OCI-M1 (cell line): ENCODE measurements at regions not wholly inside any gene's neighbourhood (a gene's known extent, or its start where the extent isn't known, plus 50 kb on each side); places are given as distances from the start of the nearest gene placed in this dataset.

Experiments used
- DNase-seq: peaks from one replicate; lab custom pipeline; 2025; lab: John Stamatoyannopoulos, UW

DNA sequence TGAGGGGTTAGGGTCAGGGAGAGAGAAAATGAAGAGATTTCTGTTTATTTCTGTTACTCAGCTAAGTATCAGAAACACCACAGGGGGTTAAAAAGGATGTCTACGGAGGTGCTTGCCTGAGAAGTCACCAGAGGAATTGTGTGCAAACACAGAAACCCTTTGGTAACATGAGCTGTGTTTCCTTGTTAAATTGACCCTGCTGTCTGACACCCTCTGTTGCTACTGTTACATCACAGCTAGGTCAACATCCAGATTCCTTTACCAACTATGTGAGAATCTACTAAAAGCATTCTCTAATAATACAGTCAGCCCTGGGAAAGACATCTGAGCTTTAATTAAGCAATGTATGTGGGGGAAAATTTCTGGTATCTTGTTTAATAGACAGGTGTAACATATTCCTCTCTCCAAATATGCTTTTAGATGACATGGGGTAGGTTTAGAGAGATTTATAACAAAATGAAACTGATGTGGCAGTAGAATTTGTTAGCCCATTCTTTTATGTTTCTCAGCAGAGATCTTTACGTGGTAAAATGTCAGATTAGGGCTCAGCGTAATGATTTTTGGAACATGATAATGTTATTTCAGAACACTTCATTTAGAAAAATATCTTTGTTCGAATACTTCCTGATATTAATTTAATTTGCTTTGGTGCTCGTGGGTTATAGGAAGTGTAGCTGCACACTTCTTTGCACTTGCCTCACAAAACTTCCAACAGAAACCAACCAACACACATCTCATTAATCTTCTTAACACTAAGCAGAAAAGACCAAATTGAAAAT, 168.0 kb upstream of the AHR start:
- no peak for DNase-seq

DNA sequence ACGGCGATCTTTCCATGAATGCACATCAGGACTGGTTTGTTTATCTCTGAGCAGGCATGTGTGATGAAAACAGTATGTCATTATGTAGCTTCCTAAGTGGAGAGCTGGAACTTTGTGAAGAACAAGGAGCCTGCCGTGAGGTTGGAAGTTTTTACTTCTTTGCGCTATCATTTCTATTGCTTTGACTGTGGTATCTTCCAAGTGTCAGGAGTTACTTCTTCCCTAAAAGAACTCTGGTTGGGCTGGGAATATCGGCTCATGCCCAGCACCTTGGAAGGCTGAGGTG, 167.4 kb upstream of the AHR start:
- no peak for DNase-seq

DNA sequence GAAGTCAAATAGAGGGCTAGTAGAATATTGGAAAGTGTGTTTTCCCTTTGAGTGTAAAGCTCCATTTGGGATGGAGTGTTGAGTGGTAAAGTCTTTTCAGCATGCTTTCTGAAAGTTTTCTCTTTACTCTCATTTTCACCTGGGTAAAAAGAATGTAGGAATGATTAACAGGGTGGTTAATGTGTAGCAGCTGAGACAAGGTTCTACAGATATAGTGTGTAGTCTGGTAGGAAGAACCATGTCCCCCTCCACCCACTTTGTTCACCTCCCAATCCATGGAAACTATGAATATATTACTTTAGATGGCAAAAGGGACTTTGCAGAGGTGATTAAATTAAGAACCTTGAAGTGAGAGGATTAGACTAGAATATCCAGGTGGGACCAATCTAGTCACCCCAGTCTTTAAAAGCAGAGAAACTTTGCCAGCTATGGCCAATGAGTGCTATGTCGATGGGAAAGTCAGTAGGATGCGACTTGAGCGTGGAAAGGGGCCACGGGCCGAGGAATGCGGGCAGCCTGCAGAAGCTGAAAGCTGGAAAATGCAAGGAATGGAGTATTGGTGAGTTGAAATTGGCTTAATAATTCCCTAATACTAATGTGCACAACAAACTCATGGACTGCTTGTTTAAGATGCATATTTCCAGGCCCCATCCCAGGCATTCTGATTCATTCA, 166.3 kb upstream of the AHR start:
- DNase-seq, result no peak

DNA sequence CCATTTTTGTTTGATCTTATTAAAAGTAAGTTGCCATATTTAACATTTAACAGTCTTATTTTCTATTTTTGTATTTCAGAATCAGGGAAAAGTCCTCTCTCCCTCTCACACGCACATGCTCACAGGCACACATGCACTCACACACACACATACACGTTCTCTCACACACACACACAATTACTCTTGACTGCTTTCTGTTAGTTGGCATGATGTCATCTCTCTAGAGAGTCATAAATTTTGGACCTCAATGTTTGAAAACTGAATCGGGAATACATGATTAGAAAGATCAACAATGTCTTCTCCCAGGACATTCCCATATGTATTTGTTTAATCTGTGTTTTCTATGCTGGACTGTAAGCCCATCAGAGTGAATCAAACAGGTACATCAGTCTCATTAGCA, 165.7 kb upstream of the AHR start:
- DNase-seq, result no peak

DNA sequence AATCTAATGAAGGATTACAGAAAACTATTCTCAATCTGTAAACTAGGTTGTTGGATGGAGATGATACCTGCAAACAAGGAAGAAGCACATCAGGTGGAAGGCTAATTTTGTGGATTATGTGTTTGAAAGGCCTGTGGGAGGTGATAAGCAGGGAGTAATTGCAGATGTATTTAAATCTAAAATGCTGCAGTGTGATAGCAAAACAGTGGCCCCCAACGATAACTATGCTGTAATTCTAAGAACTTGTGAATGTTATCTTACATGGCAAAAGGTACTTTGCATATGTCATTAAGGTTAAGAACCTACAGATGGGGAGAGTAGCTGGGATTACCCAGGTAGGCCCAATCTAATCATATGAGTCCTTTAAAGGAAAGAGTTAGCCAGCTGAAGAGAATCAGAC, 164.5 kb upstream of the AHR start:
- DNase-seq, result peak; percentile 8

DNA sequence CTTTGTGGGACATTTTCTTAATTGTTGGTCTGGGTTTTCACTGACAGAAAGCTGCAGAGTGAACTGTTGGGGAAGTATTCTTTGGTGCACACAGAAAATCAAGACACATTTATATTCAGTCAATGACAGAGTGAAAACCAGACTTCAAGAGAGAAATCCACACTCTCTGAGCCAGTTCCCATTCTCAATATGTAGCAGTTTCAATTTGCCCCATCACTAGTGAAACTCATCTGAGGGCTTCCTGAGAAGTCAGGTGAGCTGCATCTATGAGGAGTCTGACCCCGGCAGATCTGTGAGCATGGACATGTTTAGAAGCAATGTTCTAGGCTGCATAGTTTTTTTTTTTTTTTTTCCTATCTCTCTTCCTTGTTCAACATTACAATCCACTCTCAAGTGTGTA, 163.7 kb upstream of the AHR start:
- DNase-seq, result no peak

DNA sequence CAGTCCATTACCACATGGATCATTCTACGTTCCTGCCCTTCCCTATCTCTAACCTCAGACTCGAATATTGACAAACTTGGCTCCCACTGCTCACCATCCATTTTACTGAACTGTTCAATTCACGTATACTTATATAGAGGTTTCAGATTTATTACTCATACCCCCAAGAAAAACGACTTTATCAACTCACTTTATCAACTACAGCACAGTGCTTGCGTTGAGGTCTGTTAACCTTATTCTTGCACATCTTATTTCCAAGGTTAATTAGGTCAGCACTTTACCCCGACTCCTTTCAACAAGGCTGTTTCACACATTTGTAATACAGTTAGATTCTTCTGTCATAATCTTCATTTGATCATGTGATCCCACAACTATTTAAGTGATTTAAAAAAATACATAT, 162.3 kb upstream of the AHR start:
- no peak for DNase-seq

DNA sequence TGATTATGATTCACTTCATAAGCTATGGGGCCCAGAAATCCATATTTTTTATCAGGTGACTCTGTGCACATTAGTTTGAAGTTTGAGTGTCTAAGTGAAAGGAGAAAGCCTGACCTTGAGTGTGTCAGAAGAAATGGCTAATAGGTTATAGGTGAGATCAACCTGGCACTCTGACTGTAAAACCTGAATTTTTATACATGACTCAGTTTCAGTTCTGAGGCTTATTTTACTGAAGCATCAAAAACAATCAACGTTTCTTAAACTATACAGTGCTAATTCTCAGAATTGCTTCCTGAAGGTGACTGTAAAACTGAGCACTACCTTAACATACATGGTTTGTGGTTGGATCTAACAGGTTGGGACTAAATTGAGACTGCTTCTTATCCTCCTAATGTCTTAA, 159.4 kb upstream of the AHR start:
- DNase-seq, result no peak

DNA sequence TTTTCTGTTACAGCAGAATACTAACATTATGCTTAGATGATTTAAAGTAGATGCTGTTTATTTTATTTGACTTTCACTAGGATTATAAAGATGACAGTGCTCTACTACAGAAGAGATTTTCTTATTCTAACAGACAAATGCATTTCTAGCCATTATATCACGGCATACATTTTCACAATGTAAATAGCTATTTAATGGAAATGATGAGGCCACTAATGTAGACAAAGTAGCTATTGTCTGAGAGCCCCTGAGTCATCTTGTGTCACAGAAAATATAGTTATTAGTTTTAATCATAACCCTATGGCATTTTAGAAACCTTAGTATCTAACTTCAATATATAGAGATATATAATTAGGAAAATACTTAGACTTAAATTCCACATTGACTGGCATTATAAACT, 158.0 kb upstream of the AHR start:
- DNase-seq, result no peak

DNA sequence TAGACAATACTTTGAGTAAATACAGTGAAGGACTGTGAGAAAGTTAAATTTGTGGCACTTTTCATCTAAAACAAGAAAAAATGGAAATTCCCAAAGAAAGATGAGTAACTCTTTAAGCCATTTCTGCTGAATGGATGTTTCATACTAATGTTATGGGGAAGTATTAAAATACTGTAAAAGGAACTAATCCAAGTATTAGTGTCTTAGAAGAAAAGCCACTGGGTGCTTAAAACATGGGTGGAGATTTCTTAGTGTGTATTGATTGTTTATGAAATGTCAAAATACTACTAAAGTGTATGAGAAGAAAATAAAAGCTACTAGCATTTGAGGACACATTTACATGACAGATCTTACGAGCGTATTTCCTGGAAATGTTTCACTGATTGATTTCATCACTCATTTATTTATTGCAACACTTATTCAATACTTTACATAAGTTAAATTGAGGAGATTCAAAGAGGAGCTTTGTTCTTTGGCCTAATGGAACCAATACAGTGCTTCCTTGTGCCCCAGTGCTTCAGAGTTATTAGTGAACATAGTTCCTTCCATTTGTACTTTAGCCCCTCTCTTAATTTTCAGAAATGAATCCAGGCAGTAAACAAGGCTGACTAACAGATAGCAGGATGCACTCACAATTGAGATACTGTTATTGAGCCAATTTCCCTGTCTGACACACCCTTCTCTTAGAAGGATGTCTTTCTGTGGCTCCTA, 155.5 kb upstream of the AHR start:
- DNase-seq, result peak; percentile 44

DNA sequence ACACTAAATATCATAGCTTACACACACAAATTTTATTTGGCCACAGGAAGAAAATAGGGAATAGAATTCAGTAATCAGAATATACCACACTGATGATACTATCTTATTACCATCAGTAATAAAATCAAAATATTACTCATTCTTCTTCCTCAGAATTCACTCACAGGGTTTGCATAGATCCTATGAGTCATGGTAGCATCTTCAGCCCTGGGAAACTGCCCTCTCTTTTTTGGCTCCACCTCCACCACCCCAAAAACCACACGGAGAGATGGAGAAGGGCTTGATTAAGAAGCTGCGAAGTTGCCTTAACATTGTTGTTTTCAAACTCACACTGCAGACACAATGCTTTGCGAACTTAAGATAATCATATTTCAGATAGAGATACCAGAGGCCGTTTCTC, 154.1 kb upstream of the AHR start:
- peak; percentile 57 for DNase-seq

DNA sequence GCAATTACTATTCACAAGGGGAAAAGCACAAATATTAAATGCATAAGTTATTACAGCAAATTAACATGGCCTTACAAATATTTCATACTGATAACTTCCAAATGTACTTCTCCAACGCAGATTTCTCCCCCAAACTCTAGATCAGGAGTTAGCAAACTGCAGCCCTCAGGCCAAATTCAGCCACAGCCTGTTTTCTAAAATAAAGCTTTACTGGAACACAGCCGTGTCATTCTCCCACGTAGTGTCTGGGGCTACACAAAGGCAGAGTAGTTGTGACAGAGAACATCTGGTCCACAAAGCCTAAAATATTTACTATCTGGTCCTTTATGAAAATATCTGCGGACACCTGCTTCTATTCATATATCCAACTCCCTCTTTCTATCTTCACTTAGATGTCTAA, 151.8 kb upstream of the AHR start:
- DNase-seq, result no peak

DNA sequence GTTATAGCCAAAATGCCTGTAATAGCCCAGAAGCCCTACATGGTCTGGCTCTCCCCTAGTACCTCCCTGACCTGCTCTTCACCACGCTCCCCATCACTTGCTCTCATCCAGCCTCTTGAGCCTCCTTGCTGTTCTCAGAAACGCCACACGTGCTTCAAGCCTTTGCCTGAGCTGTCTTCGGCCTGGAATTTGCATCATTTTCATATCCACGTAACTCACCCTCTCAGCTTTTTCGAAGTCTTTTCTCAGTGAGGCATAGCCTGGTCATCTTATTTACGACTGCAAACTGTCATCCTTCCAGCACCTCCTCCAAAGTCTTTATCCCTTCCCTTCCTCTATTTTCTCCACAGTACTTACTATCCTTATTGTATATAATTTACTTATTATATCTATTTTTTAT, 151.0 kb upstream of the AHR start:
- no peak for DNase-seq

DNA sequence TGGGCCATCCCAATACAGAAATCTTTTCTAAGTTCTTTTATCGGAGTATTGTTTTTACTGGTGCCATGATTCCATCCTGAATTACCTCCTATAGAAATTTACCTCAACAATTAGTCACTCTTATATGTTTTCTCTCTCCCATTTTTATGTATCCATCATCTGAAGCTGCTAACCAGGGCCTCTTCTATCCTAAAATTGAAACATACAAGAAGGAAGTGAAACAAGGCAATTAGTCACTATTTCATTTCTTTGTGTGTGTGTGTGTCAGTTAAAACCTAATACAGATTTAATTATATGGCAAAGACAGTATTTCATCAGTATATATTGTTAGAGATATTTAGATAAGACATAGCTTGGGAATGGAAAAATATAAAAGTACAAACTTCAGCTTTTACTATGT, 148.4 kb upstream of the AHR start:
- no peak for DNase-seq

DNA sequence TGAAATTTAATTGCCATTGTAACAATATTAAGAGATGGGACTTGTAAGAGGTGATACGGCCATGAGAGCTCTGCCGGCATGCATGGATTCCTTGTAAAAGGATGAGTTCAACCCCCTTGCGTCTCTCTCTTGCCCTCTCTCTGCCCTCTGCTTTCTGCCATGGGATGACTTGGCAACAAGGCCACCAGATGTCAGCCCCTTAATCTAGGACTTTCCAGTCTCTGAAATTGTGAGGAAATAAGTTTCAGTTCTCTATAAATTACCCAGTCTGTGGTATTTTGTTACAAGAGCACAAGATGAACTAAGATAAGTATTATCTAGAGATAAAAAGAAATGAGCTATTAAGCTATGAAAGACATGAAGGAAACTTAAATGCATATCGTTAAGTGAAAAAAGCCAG, 145.7 kb upstream of the AHR start:
- no peak for DNase-seq

DNA sequence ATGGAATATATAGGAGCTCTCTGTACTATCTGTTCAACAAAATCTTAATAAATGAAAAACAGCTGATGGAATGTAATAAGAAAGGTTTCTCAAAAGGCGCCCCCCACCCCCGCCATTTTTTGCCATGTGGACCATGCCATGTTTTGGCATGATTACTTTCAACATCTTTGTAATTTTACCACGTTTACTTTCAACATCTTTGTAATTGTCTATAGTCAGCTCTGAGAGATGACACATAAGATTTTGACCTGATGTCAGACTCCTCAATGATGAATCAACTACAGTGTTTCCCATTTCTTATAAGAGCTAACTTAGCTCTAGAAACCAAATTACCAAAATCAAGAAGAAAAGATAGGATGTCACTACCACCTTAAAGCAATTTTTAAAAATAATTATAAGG, 144.9 kb upstream of the AHR start:
- DNase-seq, result no peak

DNA sequence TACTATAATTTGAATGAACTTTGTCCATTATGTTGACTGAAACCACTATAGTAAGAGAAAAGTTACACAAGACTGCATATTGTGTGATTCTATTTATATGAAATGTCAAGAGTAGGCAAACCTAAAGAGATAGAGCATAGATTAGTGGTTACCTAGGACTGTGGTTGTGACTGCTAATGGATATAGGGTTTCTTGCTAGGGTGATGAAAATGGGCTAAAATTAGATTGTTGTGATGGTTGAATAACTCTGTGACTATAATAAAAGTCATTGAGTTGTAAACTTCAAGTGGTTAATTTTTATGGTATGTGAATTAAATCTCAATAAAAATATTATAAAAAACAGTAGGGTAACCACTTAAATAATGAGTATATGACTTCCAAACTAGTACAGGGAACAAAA, 142.9 kb upstream of the AHR start:
- no peak for DNase-seq

DNA sequence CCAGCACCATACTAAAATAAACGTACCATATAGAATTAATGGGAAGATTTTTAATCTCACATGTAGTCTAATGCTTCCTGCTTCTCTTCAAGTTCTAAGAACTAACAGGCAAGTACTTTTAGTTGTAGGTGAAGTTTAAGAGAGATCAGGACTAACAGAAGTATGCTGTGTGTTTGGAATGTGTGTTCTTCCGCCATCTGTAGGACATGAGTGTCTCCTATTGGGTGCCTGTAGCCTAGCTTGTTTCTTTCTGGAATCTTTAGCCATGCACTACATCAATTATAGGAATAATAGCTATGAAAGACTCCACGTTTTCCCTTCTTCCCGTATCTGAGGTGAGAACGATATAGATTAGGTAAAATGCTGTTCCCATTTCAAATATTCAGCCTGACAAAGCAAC, 140.2 kb upstream of the AHR start:
- no peak for DNase-seq

DNA sequence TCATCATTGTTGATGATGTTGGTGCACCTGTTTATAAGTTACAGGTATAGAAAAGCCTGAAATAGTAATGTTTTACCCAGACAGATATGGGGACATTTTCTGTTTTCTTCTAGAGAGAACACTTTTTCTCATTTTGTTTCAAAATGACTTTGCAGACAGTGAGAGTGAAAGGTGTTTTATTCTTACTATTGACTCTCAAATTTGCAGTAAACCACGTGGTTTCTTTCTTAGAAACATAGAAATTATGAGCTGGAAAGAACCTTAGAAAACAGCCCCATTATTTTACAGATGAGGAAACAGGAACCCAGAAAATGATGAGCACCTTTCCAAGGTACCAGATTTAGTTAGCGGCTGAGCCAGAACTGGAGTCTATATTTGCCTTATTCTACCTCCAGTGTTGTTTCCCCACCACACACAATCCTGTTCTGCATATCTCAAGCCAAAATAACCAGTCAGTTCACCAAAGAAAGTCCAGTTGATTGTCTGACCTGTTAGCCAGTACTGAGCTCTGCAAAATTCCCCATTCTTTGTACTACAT, 138.9 kb upstream of the AHR start:
- DNase-seq, result no peak

DNA sequence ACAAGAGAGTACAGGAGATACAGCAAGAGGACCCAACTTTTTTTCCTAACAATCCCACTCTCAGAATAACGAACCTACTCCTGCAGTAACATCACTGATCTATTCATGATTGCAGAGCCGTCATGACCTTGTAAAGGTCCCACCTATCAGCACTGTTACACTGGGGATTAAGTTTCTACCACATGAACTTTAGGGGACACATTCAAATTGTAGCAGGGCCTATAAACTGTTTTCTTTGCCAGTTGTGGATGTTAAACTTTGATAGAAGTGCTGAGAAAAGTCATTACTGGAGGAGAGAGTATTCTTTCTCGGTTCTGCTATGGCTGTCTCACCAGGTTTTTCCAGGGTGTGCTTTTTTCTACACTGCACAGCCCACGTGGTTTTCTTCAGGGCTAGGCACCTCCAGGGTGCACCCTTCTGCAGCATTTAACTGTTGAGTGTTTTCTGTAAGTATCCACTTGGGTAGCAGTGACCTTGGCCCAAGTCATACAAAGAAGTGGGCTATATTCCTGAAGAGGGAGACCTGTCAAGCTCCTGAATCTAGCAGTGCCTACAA, 131.6 kb upstream of the AHR start:
- no peak for DNase-seq

DNA sequence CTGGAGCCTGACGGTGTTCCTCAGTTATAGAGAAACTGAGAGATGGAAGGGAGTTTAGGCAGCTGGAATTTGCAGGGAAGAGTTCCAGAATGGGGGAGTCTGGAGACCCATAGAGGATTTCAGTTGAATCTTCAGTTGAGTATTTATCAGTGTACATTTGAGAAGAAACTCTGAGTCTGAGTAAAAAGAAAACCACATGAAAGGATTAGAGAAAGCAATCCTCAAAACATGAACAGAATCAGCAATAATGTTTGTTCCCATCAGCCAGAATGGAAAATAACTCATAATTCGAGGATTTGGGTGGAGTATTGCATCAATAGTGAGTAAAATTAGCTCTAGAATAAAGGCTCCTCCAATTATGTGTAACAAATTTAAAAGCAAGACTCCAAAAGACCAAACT, 130.0 kb upstream of the AHR start:
- DNase-seq, result no peak

DNA sequence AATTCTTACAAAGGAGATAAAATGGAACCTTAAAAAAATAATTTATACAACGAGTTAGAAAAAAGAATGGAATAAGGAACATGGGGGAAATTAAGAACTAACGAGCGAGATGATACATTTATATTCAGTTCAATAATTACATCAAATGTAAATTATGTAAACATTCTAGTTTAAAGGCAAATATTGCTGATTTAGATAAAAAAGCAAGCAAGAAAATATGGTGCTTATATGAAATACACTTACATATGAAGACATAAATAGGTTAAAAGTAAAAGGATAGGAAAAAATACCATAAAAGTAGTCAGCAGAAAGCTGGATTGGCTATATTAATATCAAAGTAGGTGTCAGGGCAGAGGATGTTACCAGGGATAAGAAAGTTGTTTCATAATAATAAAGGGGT, 127.0 kb upstream of the AHR start:
- no peak for DNase-seq
